HepG2 (cell line): ENCODE measurements at regions not wholly inside any gene's neighbourhood (a gene's known extent, or its start where the extent isn't known, plus 50 kb on each side); places are given as distances from the start of the nearest gene placed in this dataset.

Experiments
- ATAC-seq: fragments of 200-7000 bp; cut with Tn5 transposase; 3 replicates; pipeline ENCODE4 v1.9.1; 2020; ENCODE audit warnings: mild to moderate bottlenecking, moderate library complexity
- BruUV-seq: library from RNA; stranded (reverse); fragments of 400-500 nt; replicated peaks from 2 replicates; lab custom pipeline; 2021; lab: Mats Ljungman, UMichigan
- CTCF ChIA-PET: fragments of 300-600 bp; formaldehyde crosslinking; extraction: SDS; loops from one replicate; lab custom pipeline; 2021; ENCODE audit warnings: low total read pairs, inconsistent platforms, low intra/inter-chr PET ratio; lab: Yijun Ruan, JAX
- POLR2A ChIA-PET: fragments of 350-600 bp; sonication (Branson Sonifier 250); formaldehyde crosslinking; loops from one replicate; lab custom pipeline; 2020; ENCODE audit warnings: antibody characterized with exemption, inconsistent platforms; lab: Yijun Ruan, JAX
- DNase-seq: peaks from one replicate; pipeline ENCODE4 v3.0.0-alpha.2; 2015; ENCODE audit warnings: low spot score
- FAIRE-seq: peaks from 3 replicates; lab custom pipeline; 2011; peaks lifted over from hg19 to GRCh38; lab: Jason Lieb, UNC
- H2AFZ ChIP-seq: one replicate; pipeline ENCODE4 v1.6.1; 2011; ENCODE audit warnings: low read length, inconsistent platforms
- H3K27ac ChIP-seq: fragments of 300-600 bp; 3 replicates; pipeline ENCODE4 v1.8.0; 2011; ENCODE audit warnings: mixed run types, mild to moderate bottlenecking, mixed read lengths, low read length, inconsistent platforms; ENCODE audit not compliant: insufficient read depth; ENCODE audit errors: extremely low read length
- H3K27me3 ChIP-seq, 2 experiments: fragments of 200-600 bp in 1 of 2; 2 replicates in 1 of 2; 3 replicates in 1 of 2; pipeline versions ENCODE4 v1.6.0 to v1.8.0; 2011; ENCODE audit warnings: low read length in 2 of 2, mild to moderate bottlenecking in 2 of 2, moderate library complexity in 2 of 2, inconsistent platforms in 1 of 2; ENCODE audit not compliant: insufficient read depth in 2 of 2, control insufficient read depth in 1 of 2
- H3K36me3 ChIP-seq, 2 experiments: fragments of 200-600 bp in 1 of 2; replicated peaks in 1 of 2; 2 replicates in 1 of 2; 3 replicates in 1 of 2; pipeline versions ENCODE4 v1.5.1 to v1.8.0; 2011; ENCODE audit warnings: low read length in 2 of 2, inconsistent platforms in 1 of 2; ENCODE audit not compliant: insufficient read depth in 2 of 2, control insufficient read depth in 1 of 2
- H3K4me1 ChIP-seq: 2 replicates; pipeline ENCODE4 v1.5.1; 2012; ENCODE audit warnings: low read length, inconsistent platforms; ENCODE audit not compliant: insufficient read depth
- H3K4me2 ChIP-seq: 2 replicates; pipeline ENCODE4 v1.6.0; 2011; ENCODE audit warnings: low read depth, low read length, inconsistent platforms
- H3K4me3 ChIP-seq, 3 experiments: fragments of 200-600 bp in 1 of 3; sonication (generic), shearing (Covaris generic) in 1 of 3; replicated peaks in 1 of 3; 2 replicates each; pipeline ENCODE4 v1.5.1; 2011 to 2016; ENCODE audit warnings: low read length in 3 of 3, inconsistent platforms in 2 of 3, low read depth in 2 of 3, mild to moderate bottlenecking in 2 of 3, control low read depth in 1 of 3, mixed read lengths in 1 of 3; ENCODE audit not compliant: insufficient read depth in 1 of 3
- H3K79me2 ChIP-seq: one replicate; pipeline ENCODE4 v1.6.1; 2011; ENCODE audit warnings: low read length, inconsistent platforms; ENCODE audit not compliant: insufficient read depth
- H3K9ac ChIP-seq: 2 replicates; pipeline ENCODE4 v1.6.0; 2011; ENCODE audit warnings: mild to moderate bottlenecking, low read depth, low read length, inconsistent platforms; ENCODE audit not compliant: insufficient read depth
- H3K9me3 ChIP-seq: 2 replicates; pipeline ENCODE4 v1.5.1; 2012; ENCODE audit warnings: mild to moderate bottlenecking, low read length
- H4K20me1 ChIP-seq: 2 replicates; pipeline ENCODE4 v1.6.0; 2011; ENCODE audit warnings: inconsistent platforms, mild to moderate bottlenecking, low read length, moderate library complexity; ENCODE audit not compliant: insufficient read depth
- GATAD2A ChIP-seq: IDR thresholded peaks from 2 replicates; pipeline ENCODE4 v1.6.1; 2016
- KDM4B ChIP-seq: sonication (generic); formaldehyde crosslinking; IDR thresholded peaks from 2 replicates; pipeline ENCODE4 v1.4.0; 2020; ENCODE audit warnings: missing genetic modification reagents
- NFKBIZ ChIP-seq: IDR thresholded peaks from 2 replicates; pipeline ENCODE4 v1.6.1; 2018; ENCODE audit warnings: missing genetic modification reagents, missing compliant biosample characterization
- PHF5A ChIP-seq: IDR thresholded peaks from one replicate; pipeline ENCODE4 v1.6.1; 2018; ENCODE audit warnings: low read depth, missing genetic modification reagents; ENCODE audit not compliant: unreplicated experiment
- SRSF9 ChIP-seq: fragments of 200-400 bp; formaldehyde crosslinking; IDR thresholded peaks from 2 replicates; pipeline ENCODE4 v1.6.1; 2018; ENCODE audit warnings: borderline replicate concordance, mild to moderate bottlenecking, low read depth, low read length; ENCODE audit not compliant: insufficient read depth, poor library complexity, severe bottlenecking
- ZNF296 ChIP-seq: sonication (generic); formaldehyde crosslinking; conservative IDR thresholded peaks from 2 replicates; pipeline ENCODE4 v1.5.0; 2020; ENCODE audit warnings: mild to moderate bottlenecking, missing genetic modification reagents
- ZNF775 ChIP-seq: sonication (generic); formaldehyde crosslinking; IDR thresholded peaks from 2 replicates; pipeline ENCODE4 v1.4.0; 2020; ENCODE audit warnings: missing genetic modification reagents, mild to moderate bottlenecking, moderate library complexity, borderline replicate concordance
- ZSCAN31 ChIP-seq: sonication (generic); formaldehyde crosslinking; IDR thresholded peaks from 2 replicates; pipeline ENCODE4 v1.5.0; 2020; ENCODE audit warnings: low read depth, mild to moderate bottlenecking, missing genetic modification reagents
- WGBS: methylation state at CpG from one replicate; pipeline ENCODE4 v1.1.6; 2017; ENCODE audit warnings: low lambda C conversion rate; 5-methylcytosine and 5-hydroxymethylcytosine counted together
- in situ Hi-C: cut with HindIII; loops from 2 replicates; pipeline ENCODE4 v1.10.0; 2017; ENCODE audit warnings: low pct_unique_long_range_greater_than_20kb; ENCODE audit not compliant: extremely low pct_ligation_motif_present
- intact Hi-C: fragments of 100-400 bp; cut with micrococcal nuclease; formaldehyde crosslinking; loops from one replicate; pipeline ENCODE4 v1.10.0; 2022; ENCODE audit not compliant: unreplicated experiment
- TF ChIP-seq, protein P1 (sequence below): sonication (generic); formaldehyde crosslinking; IDR thresholded peaks from 2 replicates; pipeline ENCODE4 v1.4.0; 2020; ENCODE audit warnings: mild to moderate bottlenecking, missing genetic modification reagents

DNA sequence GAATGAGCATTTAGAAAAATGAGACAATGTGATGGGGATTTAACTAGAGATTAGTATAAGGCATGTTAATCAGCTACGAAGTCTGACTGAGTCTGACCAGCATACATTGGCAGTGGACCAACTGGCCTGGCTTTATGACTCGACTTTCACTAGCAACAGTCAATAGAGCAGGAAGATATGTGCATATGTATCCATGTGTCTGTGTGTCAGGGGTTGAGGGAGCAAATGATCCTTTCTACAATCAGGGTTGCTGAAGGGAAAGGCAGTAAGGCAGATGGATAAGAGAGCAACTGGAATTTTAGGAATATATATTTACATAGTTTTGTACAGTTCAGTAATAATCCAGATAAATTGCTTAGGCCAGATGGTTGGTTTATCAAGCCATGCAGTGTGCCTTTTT lies 645.6 kb downstream of the PLA2G4A start:
- WGBS = 5% methylated on average over 2 of the region's 2 CpGs
- DNase-seq (no peak), FAIRE-seq (no peak), ATAC-seq (no peak)
- Histone ChIP-seq H4K20me1 (no peaks in the 10 kb centered on the region), H3K27me3 (no peaks in the 10 kb centered on the region), H3K4me2 (no peak overlapping the region), H3K9ac (no peak overlapping the region), H3K9me3 (no peaks in the 10 kb centered on the region), H3K4me1 (no peaks in the 10 kb centered on the region), H3K27ac (no peak overlapping the region), H3K79me2 (no peaks in the 10 kb centered on the region), H2AFZ (no peak overlapping the region), H3K4me3 (no peak overlapping the region), H3K36me3 (no peaks in the 10 kb centered on the region)
- TF ChIP-seq GATAD2A (CRISPR knock-in tag) = no peak
- no peak for TF ChIP-seq ZSCAN31
- no peak for TF ChIP-seq SRSF9
- no peak for TF ChIP-seq ZNF775 (CRISPR knock-in tag)
- TF ChIP-seq, protein P1, sequence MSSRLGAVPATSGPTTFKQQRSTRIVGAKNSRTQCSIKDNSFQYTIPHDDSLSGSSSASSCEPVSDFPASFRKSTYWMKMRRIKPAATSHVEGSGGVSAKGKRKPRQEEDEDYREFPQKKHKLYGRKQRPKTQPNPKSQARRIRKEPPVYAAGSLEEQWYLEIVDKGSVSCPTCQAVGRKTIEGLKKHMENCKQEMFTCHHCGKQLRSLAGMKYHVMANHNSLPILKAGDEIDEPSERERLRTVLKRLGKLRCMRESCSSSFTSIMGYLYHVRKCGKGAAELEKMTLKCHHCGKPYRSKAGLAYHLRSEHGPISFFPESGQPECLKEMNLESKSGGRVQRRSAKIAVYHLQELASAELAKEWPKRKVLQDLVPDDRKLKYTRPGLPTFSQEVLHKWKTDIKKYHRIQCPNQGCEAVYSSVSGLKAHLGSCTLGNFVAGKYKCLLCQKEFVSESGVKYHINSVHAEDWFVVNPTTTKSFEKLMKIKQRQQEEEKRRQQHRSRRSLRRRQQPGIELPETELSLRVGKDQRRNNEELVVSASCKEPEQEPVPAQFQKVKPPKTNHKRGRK (CRISPR knock-in tag) = no peak
- TF ChIP-seq ZNF296 (CRISPR knock-in tag) = no peak
- no peak for TF ChIP-seq PHF5A (CRISPR knock-in tag)
- no peak for TF ChIP-seq KDM4B (CRISPR knock-in tag)
- TF ChIP-seq NFKBIZ (CRISPR knock-in tag) = no peak
- ChIA-PET CTCF (no interaction called here), POLR2A (no interaction called here)
- intact Hi-C loops = no loop called here
- BruUV-seq = no TSS peak
- in situ Hi-C loops = no loop called here
